HG02981 (cell line): ENCODE measurements at regions not wholly inside any gene's neighbourhood (a gene's known extent, or its start where the extent isn't known, plus 50 kb on each side); places are given as distances from the start of the nearest gene placed in this dataset.

Experiments
- ATAC-seq: cut with Tn5 transposase; IDR thresholded peaks from one replicate; pipeline ENCODE4 v1.9.1; 2021; ENCODE audit warnings: mild to moderate bottlenecking, moderate library complexity; ENCODE audit not compliant: unreplicated experiment

DNA sequence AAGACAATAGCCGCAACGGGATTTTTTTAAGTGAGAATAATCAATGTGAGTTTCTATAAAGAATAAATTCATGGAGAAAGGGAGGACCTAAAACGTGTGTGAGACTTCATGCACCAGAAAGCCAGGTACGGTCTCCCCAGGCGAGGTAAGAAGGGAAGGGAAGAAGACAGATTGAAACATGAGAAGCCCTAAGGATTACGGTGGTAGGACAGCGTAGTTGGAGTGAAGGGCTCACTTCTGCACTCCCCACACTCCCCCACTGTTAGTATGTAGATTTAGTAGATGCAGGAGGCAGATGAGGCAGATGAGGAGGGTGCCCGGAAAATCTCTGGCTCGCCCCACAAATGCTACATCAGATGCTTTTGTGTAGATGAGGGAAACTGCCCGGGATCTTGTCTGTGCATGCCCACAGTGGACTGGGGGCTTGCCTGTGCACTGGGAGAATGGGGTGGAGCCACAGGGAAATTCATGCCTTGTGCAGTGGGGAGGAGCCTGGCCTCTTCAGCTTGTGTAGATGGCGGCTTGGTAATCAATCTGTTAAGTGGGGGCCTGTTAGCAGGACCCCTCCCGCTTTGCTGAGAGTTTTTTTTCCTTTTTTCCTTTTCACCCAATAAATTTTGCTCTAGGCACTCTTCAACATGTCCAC lies 1544.5 kb upstream of the TENM3 start:
- no peak for ATAC-seq

DNA sequence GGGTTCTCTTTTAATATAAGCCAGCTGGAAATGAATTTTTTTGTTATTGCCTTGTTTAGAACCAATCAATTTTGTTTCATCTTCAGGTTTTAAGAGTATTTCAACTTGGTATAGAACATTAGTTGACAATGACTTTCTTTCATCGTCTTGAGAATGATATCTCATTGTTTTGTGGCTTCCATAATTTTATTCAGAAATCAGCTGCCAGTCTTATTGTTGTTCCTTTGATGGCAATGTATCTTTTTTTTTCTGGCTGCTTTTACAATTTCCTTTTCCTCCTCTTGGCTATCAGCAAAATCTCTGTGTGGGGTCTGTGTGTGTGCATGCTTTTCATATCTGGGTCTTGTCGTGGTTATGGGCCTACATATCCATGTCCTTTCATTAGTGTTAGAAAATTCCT lies 1536.4 kb upstream of the TENM3 start:
- no peak for ATAC-seq

DNA sequence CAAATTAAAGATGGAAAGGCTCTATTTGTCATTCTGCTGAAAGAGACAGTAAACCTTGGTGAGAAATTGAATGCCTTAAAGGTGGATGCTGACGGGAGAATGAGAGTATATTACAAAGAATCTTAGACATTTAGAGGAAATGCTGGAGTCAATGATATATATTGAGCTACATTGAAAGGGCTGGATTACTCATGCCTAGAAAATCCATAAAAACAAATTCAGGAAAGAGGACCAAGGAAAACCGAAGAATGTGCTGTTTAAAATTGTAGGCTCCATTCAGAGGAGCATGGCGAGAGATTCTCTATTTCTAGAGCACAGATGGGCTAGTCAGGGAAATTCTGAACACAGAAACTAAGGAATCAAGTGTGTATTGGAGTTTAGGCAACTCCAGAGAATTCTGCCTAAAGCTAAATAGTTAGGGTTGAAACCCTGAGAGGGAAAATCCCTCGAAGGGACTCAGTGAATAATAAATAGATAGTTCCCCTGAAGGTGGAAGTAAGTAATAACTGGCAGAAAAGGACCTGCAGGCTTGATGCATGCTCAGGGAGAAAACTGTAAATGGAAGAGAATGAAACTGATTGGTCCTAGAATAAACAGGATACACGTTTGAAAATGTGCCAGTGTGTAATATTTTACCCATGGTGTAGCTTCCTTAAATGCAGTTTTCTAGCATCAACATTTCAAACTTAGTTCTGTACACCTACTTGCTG lies 1532.4 kb upstream of the TENM3 start:
- no peak for ATAC-seq

DNA sequence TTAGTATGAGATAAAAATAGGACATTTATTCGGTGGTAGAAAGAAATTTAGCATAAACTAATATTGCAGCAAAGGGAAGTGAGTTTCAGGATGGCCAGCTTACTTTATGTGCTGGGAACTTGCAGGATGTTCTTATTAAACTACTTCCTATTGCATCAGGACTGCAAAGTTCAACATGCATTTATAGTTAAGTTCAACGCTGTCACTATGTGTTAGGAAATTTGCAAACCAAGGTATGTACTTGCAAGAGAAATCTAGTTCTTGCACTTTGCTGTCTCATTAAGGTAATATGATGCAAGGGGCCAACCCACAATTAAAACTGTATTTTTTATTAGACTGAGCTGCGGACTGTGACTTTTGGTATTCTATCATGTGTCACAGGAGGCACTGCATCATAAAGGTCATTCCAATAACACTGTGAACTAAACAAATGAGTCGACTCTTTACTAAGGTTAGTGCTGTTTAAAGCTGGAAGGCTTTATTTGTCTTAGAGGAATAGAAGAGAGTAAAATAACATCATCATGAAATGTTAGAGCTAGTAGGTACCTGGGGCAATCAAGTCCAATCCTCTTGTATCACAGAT lies 1525.7 kb upstream of the TENM3 start:
- no peak for ATAC-seq

DNA sequence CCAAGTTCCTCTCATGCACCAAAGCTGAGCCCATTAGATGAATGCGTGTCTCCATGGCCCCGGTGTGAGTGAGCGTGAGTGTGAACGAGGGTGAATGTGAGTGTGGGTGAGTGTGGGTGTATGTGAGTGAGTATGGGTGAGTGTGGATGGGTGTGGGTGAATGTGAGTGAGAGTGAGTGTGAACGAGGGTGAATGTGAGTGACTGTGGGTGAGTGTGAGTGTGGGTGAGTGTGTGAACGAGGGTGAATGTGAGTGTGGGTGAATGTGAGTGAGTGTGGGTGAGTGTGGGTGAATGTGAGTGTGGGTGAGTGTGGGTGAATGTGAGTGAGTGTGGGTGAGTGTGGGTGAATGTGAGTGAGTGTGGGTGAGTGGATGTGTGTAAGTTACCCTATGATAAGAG lies 1521.8 kb upstream of the TENM3 start:
- ATAC-seq = no peak

DNA sequence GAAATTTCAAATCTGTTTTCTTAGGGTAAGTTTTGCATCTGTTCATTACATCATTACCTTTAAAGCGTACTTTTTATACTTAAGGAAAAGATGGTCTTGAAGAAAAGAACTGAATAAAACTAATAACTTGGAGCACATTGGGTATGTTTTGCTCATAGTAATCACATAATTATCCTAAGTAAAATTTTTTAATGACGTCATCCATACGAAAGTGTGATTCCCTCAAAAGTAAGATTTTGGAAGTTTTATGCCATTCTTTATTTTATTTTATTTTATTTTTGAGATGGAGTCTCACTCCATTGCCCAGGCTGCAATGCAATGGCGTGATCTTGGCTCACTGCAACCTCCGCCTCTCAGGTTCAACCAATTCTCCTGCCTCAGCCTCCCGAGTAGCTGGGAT lies 1516.6 kb upstream of the TENM3 start:
- no peak for ATAC-seq

DNA sequence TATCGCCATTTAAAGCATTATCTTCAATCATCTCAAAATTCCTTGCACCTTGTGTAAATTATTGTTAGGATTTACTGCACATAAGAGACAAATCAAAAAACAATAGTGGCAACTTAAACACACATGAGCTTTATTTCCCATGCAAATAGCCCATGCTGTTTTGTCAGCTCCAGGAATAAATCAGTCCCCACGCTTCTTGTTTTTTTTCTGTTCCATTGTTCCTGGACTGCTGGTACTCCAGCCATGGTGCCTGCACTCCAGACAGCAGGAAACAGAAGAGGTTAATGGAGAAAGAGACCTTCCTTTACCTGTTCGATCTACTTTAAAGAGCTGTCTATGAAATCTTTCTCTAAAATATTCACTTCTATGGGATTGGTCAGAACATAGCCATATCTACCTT lies 1515.7 kb upstream of the TENM3 start:
- ATAC-seq = no peak

DNA sequence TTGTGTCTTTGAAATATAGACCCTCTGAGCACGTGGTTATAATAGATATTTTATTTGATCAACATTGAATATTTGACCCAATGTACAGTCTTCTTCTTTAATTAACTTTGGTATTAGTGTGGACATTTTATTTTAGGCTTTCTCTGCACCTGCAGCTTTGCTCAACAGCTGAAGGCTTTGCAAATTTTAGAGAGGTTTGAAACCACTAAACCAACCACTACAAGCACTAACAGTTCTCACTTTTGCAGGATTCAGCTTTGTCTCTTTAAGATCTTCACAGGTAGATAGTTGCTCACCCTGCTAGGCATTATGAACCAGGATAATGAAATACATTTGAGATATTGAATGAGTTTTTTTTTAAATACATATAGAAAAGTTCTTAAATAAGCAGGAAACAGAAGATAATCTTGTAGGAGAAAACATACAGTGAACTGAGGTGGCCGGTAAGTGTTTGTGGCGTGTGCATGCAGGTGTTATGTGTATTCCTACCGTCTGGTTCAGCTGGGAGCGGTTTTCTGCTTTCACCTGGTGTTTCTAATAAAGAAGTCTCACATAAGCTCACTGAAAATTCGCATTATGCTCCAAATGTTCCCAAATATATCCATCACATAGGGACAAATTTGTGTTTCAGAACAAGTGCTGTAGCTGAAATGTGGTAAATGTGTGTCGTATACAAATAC lies 1508.3 kb upstream of the TENM3 start:
- ATAC-seq = no peak

DNA sequence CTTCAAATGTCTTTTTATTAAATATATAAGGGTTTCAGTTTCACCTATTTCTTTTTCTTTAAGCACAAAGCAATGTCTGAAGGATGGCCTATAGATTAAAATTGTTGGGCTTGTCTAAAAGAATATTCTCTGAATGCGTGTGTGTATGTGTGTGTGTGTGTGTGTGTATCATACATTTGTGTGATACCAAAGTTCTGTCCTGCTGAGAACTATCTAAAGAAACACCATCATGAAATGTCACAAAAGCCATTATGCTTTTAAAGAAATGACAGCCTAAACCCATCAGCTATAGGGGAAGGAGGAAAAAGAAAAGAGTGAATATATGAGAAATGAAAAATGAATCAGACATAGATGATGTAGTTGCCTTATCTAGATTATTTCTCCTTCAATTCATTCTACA lies 1501.5 kb upstream of the TENM3 start:
- no peak for ATAC-seq

DNA sequence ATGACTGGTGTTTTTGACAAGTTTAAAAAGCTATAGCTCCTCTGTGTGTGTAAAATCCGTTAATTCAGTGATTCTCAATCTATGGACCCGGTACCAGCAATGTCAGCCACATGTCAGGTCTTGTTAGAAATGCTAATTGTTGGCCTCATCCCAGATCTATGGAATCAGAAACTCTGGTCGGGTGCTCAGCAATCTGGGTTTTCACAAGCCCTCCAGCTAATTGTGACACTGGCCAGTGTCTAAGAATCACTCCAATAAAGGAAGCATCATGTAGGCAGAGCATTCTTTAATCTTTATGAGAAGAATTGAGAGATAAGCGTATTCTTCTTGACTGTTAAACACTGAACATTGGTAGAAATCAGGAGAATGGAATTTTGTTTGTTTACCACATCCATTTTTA lies 1498.2 kb upstream of the TENM3 start:
- no peak for ATAC-seq

DNA sequence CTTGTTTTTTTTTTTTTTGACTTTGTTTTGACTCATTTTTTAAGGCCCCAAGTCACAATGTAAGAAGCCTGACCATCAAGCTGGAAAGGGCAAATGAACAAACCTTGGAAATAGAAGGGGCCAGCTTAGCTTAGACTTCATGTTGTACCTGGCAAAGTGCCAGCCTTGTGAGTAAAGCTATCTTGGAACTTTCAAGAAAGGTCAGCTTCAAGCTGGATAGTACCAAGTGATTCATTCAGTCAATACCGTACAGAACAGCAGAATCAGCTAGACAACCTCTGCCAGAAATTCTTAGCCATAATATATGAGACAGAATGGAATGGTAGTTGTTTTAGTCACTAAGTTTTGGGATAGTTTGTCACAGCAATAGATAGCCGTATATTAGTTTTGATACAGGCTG lies 1492.2 kb upstream of the TENM3 start:
- ATAC-seq = no peak

DNA sequence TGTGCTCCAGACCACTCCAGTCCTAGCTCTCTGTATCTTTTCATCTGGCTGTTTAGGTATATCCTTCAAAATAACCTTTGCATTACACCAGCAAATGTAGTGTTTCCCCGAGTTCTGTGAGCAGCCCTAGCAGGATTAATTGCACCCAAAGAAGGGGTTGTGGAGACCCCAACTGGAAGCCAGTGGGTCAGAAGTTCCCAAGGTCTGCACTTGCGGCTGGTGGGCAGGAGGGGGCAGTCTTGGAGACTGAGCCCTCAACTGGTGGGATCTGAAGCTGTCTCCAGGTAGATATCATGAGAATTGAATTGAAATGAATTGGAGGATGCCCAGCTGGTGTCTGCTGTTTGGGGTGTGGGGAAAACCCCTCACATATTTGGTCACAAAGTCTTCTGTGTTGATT lies 1485.3 kb upstream of the TENM3 start:
- no peak for ATAC-seq

DNA sequence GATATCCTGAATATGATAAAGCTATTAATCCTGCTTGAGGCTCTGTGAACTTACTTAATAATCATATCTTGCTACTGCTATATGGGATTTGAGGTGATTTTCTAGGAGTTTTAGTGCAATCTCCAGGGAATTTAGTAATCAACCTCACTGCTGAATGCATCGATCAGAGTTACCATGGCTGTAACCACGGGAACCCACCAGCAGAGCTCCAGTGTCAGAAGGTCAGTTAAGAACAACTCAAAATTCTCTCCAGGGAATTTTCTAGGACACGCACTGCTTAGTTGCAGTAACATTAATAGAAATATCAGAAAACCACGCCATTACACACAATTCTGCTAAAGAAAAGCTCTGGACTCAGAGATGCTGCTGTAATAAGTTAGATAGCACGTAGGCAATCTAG lies 1477.2 kb upstream of the TENM3 start:
- no peak for ATAC-seq

DNA sequence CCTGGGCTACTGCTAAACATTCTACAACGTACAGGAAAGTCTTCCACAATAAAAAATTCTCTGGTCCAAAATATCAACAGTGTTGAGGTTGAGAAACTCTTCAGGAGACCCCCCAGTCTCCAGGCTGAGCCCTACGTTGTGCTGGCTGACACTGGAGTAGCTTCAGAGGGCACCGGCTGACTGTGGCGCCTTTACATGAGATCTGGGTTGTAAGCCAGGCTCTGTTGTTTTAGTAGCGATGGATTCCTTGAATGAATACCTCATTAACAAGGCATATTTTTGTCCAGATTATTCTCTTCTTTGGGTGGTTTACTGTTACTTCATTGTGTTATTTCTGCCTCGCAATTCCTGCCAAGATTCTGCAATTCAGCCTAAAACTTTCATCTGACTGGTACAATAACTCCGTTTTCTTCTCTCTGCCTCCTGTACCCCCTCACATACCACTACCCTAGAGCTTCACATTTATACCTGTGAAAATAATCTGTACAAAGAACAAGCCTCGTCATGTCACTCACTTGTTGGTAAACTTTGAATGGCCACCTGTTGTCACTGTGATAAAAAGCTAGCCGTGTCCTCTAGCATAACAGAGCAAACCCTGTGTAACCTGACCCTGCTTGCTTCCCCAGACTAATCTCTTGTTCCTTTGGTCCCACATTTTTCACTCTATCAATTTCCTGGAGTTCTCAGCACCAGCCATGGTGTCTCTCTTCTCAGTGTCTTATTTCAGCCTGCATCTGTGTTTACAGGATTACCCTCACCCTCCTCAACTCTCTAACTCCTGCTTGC lies 1476.1 kb upstream of the TENM3 start:
- ATAC-seq = no peak

DNA sequence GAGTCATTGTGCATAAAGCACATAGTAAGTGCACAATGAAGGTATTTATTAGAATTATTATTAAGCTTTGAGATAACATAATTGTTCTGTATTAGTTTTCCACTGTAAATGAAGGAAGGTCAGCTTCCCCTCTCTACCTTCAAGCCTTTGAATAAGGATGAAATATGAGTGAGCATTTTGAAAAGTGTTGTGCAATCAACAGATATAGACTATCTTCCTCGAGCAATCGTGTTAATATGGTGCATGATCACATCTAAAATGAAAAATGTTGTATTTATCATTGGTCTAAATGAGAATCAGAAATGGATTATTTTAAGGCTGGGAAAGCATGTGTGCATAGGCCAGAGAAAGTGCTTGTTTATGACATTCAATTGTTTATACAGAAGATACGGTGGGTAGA lies 1474.6 kb upstream of the TENM3 start:
- no peak for ATAC-seq

DNA sequence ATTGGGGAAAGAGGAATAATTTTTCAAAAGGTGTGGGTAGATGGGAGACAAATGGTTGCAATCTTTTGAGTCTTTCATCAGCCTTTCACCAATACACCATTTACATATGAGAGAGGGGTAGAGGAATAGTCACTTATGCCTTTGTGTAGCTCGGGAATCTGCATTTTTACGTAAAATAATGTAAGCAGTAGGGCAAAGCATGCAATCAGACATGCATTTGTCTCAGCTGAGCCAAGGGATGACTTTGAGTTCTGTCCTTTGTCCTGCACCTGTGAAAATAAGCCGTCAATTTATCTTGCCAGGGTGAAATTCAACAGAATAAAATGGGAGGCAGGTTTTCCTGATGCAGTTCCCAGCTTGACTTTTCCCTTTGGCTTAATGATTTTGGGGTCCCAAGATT lies 1473.4 kb upstream of the TENM3 start:
- no peak for ATAC-seq

DNA sequence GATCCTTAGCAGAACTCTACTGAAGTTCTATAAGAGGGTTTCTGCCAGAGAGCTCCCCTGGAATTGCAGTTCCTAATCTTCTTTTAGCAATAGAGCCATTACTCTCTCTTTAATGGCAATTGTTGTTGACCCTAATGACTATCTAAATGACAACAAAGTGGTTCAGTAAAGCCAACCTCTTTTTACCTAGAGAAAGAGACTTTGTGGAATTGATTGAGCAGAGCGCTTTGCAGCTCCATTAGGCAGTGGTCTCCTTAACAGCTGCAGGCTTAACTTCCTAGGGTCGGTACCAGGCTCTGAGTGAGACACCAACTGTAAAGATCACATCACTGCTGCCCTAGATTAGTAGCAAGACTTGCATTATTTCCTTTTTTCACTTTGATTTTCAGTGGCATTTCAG lies 1472.9 kb upstream of the TENM3 start:
- no peak for ATAC-seq

DNA sequence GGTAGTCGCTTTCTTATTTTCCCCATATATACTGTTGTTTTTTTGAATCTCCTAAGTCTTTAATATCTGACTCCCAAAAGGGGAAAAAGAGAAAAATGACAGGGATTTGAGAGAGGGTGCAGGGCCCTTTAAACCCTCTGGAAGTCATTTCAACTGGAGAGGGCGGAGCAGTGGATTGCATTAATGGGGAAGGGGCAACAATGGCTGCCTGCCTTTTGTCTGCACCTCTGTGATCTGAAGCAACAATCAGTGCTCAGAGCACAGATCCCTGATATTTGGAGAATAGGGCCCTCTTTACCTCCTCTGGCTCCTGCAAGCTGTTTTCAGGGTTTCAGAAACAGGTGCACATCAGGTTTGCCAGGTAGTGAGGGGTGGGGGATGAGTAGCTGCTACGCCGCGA lies 1458.3 kb upstream of the TENM3 start:
- ATAC-seq = no peak

DNA sequence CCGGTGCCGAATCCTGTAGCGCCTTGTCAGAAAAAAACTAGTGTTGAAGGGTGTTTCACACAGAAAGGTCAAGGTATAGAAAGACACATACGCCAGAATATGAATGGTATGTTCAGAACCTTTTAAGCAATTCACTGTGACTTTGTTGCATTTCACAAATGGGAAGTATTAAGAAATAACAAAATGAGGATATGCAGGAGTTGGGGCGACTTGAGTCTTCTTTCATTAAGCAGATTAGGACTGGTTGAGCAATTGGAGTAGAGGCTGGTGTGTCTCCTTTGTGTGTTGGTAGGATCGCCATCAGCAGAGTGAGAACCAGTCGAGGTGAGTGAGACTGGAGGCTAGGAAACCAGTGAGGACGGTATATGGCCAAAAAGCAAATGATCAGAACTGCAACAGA lies 1454.5 kb upstream of the TENM3 start:
- ATAC-seq = no peak

DNA sequence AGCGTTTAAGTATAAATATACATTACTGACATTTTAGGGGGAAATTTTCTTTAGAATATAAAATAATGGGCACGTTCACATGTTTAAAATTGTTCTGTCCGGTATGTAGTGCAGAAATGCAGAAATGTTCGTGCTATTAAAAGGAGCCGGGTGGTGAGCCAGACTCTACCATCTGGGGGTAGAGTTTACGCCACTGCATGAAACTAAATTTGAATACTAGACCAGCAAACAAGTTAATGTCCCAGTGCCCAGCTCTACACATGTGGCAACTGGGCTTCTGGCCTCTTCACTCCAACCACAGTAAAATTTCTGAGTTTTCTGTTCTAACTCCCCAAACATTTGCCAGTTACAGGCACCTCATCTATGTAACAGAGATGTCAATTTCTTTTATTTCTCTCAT lies 1453.3 kb upstream of the TENM3 start:
- ATAC-seq = no peak

DNA sequence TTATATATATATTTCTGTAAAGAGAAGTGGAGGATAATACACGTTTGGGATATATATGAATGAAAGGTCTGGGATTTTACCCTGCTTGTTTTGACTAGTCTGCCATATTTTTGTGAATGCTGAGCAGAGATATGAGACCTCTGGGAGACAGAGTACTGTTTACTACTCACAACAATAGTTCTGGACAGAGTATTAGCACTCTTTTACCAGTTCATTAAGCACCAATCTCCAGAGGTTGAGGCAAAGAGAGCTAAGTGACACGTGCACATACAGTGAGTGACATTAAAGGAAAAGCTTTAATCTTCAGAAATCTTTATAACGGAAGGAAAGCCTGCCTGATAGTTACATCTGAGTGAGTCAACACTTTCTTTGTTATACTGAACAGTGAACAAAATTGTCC lies 1452.7 kb upstream of the TENM3 start:
- no peak for ATAC-seq
